NOMO-1 (cell line): ENCODE measurements at regions not wholly inside any gene's neighbourhood (a gene's known extent, or its start where the extent isn't known, plus 50 kb on each side); places are given as distances from the start of the nearest gene placed in this dataset.
"Not testable (repeated sequence)": the region's sequence is repeated elsewhere in the genome, so short reads cannot be mapped to it uniquely, and the experiment has no call there.

Source experiments
- DNase-seq, 2 experiments: peaks; one replicate each; lab custom pipeline; 2025; ENCODE audit not compliant: unreplicated experiment in 2 of 2; lab: John Stamatoyannopoulos, UW

- not testable (repeated sequence) for DNase-seq
These were observed 385.6 kb downstream of the SPATA31A6 start for GRCh38 chr9:42568942-42569556.

GRCh38 chr9:42577851-42578250 lies 394.4 kb downstream of the SPATA31A6 start:
- not testable (repeated sequence) for DNase-seq
